ENCODE measurements at regions not wholly inside any gene's neighbourhood (a gene's known extent, or its start where the extent isn't known, plus 50 kb on each side); places are given as distances from the start of the nearest gene placed in this dataset.

- Histone ChIP-seq H3K4me1 (ENCODE audit: low read length) (peaks cover 26% of the 10 kb centered on the region), H3K27me3 (ENCODE audit: low read depth, low read length) (peaks cover 42% of the 10 kb centered on the region), H2AFZ (ENCODE audit: low read depth, low read length) (no peak overlapping the region), H4K20me1 (ENCODE audit: insufficient read depth, low read length) (no peaks in the 10 kb centered on the region), H3K79me2 (ENCODE audit: low read length) (no peaks in the 10 kb centered on the region), H3K4me2 (ENCODE audit: low read length) (peak overlapping the region; percentile 44), H3K36me3 (replicated peaks; ENCODE audit: low read depth, low read length) (no peaks in the 10 kb centered on the region), H3K4me3 (ENCODE audit: low read length) (peak overlapping the region; percentile 2; the same call in 1 of the 2 replicates), H3K27ac (ENCODE audit: low read length) (no peak overlapping the region), H3K9me3 (ENCODE audit: insufficient read depth, low read length) (peaks cover 5% of the 10 kb centered on the region; the same call in 1 of the 2 replicates), H3K9ac (ENCODE audit: low read length) (no peak overlapping the region)
- TF ChIP-seq CTCF (IDR thresholded peaks at IDR 0.05; ENCODE audit: low read depth, low read length) (no peak), EZH2phosphoT487 (IDR thresholded peaks at IDR 0.05; ENCODE audit: low read depth) (no peak)
Observed at GRCh38 chr15:31458596-31459399, 132.2 kb downstream of the KLF13 start.

- no peak overlapping the region for H3K27ac ChIP-seq (ENCODE audit: low read length)
Observed at GRCh38 chr15:31459400-31459748, 132.7 kb downstream of the KLF13 start.

GRCh38 chr15:31461375-31461774 lies 134.7 kb downstream of the KLF13 start:
- H3K4me1 ChIP-seq (ENCODE audit: low read length) = peaks cover 26% of the 10 kb centered on the region

More at GRCh38 chr15:31459400-31459748, 132.7 kb downstream of the KLF13 start:
- H3K27me3 ChIP-seq (ENCODE audit: low read depth, low read length) = peaks cover 48% of the 10 kb centered on the region
- peaks cover 5% of the 10 kb centered on the region; the same call in 1 of the 2 replicates for H3K9me3 ChIP-seq (ENCODE audit: insufficient read depth, low read length)
- no peak overlapping the region for H2AFZ ChIP-seq (ENCODE audit: low read depth, low read length)
- H3K9ac ChIP-seq (ENCODE audit: low read length) = no peak overlapping the region
- H3K4me3 ChIP-seq (ENCODE audit: low read length) = peak overlapping the region; percentile 2; the same call in 1 of the 2 replicates
- H3K36me3 ChIP-seq (replicated peaks; ENCODE audit: low read depth, low read length) = no peaks in the 10 kb centered on the region
- H3K4me2 ChIP-seq (ENCODE audit: low read length) = peak overlapping the region; percentile 44
- peaks cover 26% of the 10 kb centered on the region for H3K4me1 ChIP-seq (ENCODE audit: low read length)
- TF ChIP-seq EZH2phosphoT487 (IDR thresholded peaks at IDR 0.05; ENCODE audit: low read depth) = no peak
- no peak for TF ChIP-seq CTCF (IDR thresholded peaks at IDR 0.05; ENCODE audit: low read depth, low read length)
- no peaks in the 10 kb centered on the region for H4K20me1 ChIP-seq (ENCODE audit: insufficient read depth, low read length)
- H3K79me2 ChIP-seq (ENCODE audit: low read length) = no peaks in the 10 kb centered on the region

More at GRCh38 chr15:31461375-31461774, 134.7 kb downstream of the KLF13 start:
- no peak overlapping the region for H2AFZ ChIP-seq (ENCODE audit: low read depth, low read length)
- H3K79me2 ChIP-seq (ENCODE audit: low read length) = no peaks in the 10 kb centered on the region
- H3K27ac ChIP-seq (ENCODE audit: low read length) = no peak overlapping the region
- H3K36me3 ChIP-seq (replicated peaks; ENCODE audit: low read depth, low read length) = no peaks in the 10 kb centered on the region
- peaks cover 56% of the 10 kb centered on the region for H3K27me3 ChIP-seq (ENCODE audit: low read depth, low read length)
- H4K20me1 ChIP-seq (ENCODE audit: insufficient read depth, low read length) = no peaks in the 10 kb centered on the region
- H3K9me3 ChIP-seq (ENCODE audit: insufficient read depth, low read length) = no peaks in the 10 kb centered on the region; the same call in 1 of the 2 replicates
- no peak for TF ChIP-seq EZH2phosphoT487 (IDR thresholded peaks at IDR 0.05; ENCODE audit: low read depth)
- no peak for TF ChIP-seq CTCF (IDR thresholded peaks at IDR 0.05; ENCODE audit: low read depth, low read length)
- no peak overlapping the region for H3K4me3 ChIP-seq (ENCODE audit: low read length)
- no peak overlapping the region for H3K9ac ChIP-seq (ENCODE audit: low read length)
- no peak overlapping the region for H3K4me2 ChIP-seq (ENCODE audit: low read length)
